ENCODE measurements at regions not wholly inside any gene's neighbourhood (a gene's known extent, or its start where the extent isn't known, plus 50 kb on each side); places are given as distances from the start of the nearest gene placed in this dataset.
"Not testable (repeated sequence)": the region's sequence is repeated elsewhere in the genome, so short reads cannot be mapped to it uniquely, and the experiment has no call there.

DNA sequence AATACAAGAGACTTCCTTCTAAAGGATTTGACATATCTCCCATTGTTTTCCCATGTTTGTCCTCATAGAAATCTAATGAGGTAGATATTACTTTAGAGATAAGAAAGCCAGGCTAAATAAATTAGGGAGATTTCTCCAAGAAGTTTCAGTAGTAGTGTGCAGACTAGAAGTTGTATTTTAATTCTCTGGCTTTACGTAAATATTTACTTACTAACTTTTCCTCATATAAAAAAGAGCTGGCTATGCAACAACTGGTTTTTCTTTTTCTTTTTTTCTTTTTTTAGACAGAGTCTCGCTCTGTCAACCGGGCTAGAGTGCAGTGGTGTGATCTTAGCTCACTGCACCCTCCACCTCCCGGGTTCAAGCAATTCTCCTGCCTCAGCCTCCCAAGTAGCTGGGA, 60.6 kb upstream of the ACYP2 start:
- TF ChIP-seq, protein P1, sequence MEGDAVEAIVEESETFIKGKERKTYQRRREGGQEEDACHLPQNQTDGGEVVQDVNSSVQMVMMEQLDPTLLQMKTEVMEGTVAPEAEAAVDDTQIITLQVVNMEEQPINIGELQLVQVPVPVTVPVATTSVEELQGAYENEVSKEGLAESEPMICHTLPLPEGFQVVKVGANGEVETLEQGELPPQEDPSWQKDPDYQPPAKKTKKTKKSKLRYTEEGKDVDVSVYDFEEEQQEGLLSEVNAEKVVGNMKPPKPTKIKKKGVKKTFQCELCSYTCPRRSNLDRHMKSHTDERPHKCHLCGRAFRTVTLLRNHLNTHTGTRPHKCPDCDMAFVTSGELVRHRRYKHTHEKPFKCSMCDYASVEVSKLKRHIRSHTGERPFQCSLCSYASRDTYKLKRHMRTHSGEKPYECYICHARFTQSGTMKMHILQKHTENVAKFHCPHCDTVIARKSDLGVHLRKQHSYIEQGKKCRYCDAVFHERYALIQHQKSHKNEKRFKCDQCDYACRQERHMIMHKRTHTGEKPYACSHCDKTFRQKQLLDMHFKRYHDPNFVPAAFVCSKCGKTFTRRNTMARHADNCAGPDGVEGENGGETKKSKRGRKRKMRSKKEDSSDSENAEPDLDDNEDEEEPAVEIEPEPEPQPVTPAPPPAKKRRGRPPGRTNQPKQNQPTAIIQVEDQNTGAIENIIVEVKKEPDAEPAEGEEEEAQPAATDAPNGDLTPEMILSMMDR (IDR thresholded peaks at IDR 0.05; ENCODE audit: control extremely low read depth, extremely low read depth, low read depth, missing control alignments) = no peak
- ChIA-PET POLR2A (no interaction called here), CTCF (interaction anchor here (0.6 to 3.9 kb wide), 2 partner anchors 14 to 448 kb away, joined by 3 to 15 read pairs; no protein-coding TSS in a partner anchor)
- DNase-seq (ENCODE audit: extremely low spot score) = no peak

DNA sequence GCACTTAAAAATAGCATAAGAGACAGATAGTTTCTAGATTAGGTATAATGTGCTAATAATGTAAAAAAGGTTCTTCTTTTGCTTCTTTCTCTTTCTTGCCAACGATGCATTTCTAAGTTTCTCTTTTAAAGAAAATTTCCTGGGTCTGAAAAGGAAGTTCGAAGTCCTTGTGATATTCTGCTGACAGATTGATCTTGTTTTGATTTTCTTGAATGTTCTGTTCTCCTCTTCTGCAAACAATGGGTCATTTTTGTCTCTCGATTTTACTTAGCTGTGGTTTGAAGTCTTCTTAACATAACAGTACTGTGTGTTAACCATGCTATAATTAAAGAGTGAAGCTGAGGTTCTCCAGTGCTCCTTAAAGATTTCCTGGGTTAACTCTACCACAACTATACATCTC, 61.1 kb upstream of the ACYP2 start:
- ChIA-PET CTCF (interaction anchor here (0.6 to 3.9 kb wide), 6 partner anchors 13 to 448 kb away, joined by 3 to 15 read pairs (median 4); no protein-coding TSS in a partner anchor), POLR2A (no interaction called here)
- DNase-seq (ENCODE audit: extremely low spot score) = peak; percentile 26
- TF ChIP-seq, protein P1 (IDR thresholded peaks at IDR 0.05; ENCODE audit: control extremely low read depth, extremely low read depth, low read depth, missing control alignments) = no peak

DNA sequence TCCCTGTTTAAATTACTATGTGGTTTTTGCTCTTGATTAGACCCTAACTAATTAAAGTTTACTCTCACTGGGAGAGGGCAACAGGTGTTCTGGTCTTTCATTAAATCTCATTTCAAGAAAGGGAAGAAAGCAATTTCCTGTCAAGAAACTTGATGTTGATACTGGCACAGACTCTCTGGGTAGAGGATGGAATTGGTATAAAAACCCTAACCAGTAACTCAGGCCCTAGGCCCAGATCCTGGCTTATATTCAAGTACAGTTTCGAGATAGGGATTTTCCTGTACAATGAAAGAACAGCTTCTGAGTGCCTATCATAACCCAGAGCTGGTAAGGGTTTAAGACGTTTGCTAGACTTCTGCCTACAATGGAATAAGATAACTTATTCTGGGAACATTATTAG, 61.6 kb upstream of the ACYP2 start:
- CTCF ChIA-PET = interaction anchor here (1.0 to 3.9 kb wide), 7 partner anchors 10 to 95 kb away, joined by 3 to 15 read pairs (median 5); no protein-coding TSS in a partner anchor
- DNase-seq (ENCODE audit: extremely low spot score) = no peak
- POLR2A ChIA-PET = no interaction called here
- TF ChIP-seq, protein P1 (IDR thresholded peaks at IDR 0.05; ENCODE audit: control extremely low read depth, extremely low read depth, low read depth, missing control alignments) = no peak

DNA sequence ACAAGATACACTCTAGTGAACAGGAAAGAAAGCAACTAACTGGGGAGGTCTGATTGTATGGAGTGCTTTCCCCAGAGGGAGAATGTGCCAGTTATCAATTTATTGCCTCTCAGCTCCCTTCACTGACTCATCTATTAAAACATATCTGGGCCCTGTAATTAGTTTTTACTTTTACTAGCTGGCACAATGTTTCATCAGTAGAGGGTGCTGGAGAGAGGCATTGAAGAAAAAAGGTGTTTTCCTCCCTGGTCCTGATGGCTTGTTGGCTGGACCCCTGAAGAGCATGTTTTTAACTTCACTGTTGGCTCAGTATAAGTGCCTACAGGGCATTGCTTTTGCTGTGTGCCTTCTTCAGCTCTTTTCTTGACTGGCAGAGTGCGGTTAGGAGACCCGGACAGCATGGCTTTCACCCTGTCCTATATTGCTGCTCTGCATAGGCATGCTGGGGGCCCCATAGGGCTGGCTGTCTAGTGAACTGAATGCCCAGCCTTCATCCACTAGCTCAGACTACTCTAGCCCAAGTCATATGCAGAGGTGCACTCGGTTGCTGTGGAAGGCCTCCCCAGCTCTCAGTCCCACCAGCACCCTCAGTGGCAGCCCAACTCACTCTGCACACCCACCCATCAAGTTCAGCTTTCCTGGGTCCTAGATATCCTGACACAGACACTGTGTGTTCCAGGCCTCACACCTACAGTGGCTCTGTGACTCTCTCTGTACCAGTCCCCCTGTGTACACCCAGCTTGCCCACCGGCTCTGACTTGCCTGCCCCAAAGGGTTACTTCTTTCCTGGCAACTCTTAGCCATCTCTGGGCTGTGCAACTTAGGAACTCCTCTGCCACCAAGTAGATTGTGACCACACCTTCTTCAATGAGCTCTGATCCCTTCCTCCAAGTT, 62.3 kb upstream of the ACYP2 start:
- no peak for DNase-seq (ENCODE audit: extremely low spot score)
- POLR2A ChIA-PET = no interaction called here
- CTCF ChIA-PET = interaction anchor here (0.7 to 3.9 kb wide), 11 partner anchors 11 to 96 kb away, joined by 3 to 15 read pairs (median 5); no protein-coding TSS in a partner anchor
- TF ChIP-seq, protein P1 (IDR thresholded peaks at IDR 0.05; ENCODE audit: control extremely low read depth, extremely low read depth, low read depth, missing control alignments) = peak; percentile 43

DNA sequence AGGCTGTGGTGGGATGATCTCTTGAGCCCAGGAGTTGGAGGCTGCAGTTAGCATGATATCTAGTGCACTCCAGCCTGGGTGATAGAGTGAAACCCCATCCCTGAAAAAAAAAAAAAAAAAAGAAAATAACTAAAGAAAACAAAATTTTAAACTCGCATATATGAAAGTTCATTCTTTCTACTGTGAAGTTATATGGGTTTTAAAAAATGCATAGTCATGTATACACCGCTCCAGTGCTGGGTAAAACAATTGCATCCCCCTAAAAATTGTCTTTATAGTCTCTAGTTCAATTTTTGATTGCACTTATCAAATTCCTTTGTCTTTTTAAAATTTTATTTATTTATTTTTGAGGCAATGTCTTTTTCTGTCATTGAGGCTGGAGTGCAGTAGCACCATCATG, 65.0 kb upstream of the ACYP2 start:
- ChIA-PET POLR2A (no interaction called here), CTCF (interaction anchor here (1.1 to 1.2 kb wide), 2 partner anchors 28 to 57 kb away, joined by 3 read pairs; no protein-coding TSS in a partner anchor)
- DNase-seq (ENCODE audit: extremely low spot score) = no peak
- TF ChIP-seq, protein P1 (IDR thresholded peaks at IDR 0.05; ENCODE audit: control extremely low read depth, extremely low read depth, low read depth, missing control alignments) = no peak

DNA sequence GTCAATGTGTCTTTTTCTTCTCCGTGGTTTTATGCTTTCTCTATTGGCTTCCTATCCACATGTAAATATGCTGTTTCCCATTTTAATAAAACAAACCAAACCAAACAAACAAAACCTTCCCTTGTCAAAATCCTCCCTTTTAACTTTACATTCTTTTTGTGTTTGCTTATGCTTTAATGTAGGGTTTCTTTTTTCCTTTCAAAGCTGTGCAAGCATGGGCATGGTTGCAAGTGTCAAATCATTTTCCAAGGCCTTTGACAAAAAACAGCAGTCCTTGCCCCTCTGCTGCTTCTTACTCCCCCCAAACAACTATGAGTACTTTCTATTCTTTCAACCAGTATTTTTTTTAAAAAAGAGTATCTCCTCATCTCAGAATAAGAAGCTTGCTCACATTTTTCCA, 66.0 kb upstream of the ACYP2 start:
- POLR2A ChIA-PET = no interaction called here
- TF ChIP-seq, protein P1 (IDR thresholded peaks at IDR 0.05; ENCODE audit: control extremely low read depth, extremely low read depth, low read depth, missing control alignments) = no peak
- CTCF ChIA-PET = interaction anchor here (0.9 to 1.1 kb wide), 3 partner anchors 9 to 29 kb away, joined by 3 read pairs; no protein-coding TSS in a partner anchor
- no peak for DNase-seq (ENCODE audit: extremely low spot score)

DNA sequence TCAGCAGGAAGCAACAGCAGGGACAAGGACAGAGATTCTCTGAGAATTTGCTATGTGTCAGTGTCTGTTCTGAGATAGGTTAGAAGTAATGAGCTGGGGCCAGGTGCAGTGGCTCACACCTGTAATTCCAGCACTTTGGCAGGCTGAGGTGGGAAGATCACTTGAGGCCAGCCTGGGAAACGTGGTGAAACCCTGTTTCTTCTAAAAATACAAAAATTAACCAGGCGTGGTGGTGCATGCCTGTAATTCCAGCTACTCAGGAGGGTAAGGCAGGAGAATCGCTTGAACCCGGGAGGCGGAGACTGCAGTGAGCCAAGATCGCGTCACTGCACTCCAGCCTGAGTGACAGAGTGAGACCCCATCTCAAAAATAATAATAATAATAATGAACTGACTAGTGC, 66.5 kb upstream of the ACYP2 start:
- DNase-seq (ENCODE audit: extremely low spot score); CTCF ChIA-PET: not testable (repeated sequence)

More for the DNA sequence above, 66.5 kb upstream of the ACYP2 start:
- POLR2A ChIA-PET = not testable (repeated sequence)

All from GM10248 (cell line).